ENCODE measurements at regions not wholly inside any gene's neighbourhood (a gene's known extent, or its start where the extent isn't known, plus 50 kb on each side); places are given as distances from the start of the nearest gene placed in this dataset.

GRCh38 chr13:73201626-73202025, 142.8 kb downstream of the KLF5 start:
- Histone ChIP-seq H3K4me1 (ENCODE audit: control insufficient read depth in 1 of 2, insufficient read depth in 2 of 2, low read length in 2 of 2) (no peaks in the 10 kb centered on the region), H3K9me3 (replicated peaks in 1 of 2; ENCODE audit: control insufficient read depth in 1 of 2, insufficient read depth in 1 of 2, low read length in 2 of 2) (no peaks in the 10 kb centered on the region), H3K36me3 (replicated peaks in 1 of 2; ENCODE audit: control insufficient read depth in 1 of 2, insufficient read depth in 2 of 2, low read length in 2 of 2) (no peaks in the 10 kb centered on the region), H3K27me3 (ENCODE audit: control insufficient read depth in 2 of 2, insufficient read depth in 2 of 2, low read length in 2 of 2) (no peaks in the 10 kb centered on the region), H3K9ac (ENCODE audit: insufficient read depth, low read length, poor library complexity, severe bottlenecking) (no peak overlapping the region), H3K4me2 (replicated peaks; ENCODE audit: extremely low read depth, low read length, poor library complexity, severe bottlenecking) (no peak overlapping the region), H4K20me1 (ENCODE audit: insufficient read depth, low read length) (no peaks in the 10 kb centered on the region), H3K4me3 (replicated peaks in 1 of 3; ENCODE audit: low read depth in 2 of 3, low read length in 3 of 3) (no peak overlapping the region), H2AFZ (ENCODE audit: insufficient read depth, low read depth, low read length, poor library complexity, severe bottlenecking) (no peak overlapping the region), H3K27ac (ENCODE audit: low read depth in 1 of 2, low read length in 2 of 2) (no peak overlapping the region), H3K79me2 (ENCODE audit: insufficient read depth, low read length) (no peaks in the 10 kb centered on the region)
- TF ChIP-seq CTCF (IDR thresholded peaks at IDR 0.05) = no peak
- Mint-ChIP-seq H3K36me3 (no peaks in the 10 kb centered on the region), H3K4me1 (no peaks in the 10 kb centered on the region), H3K27me3 (ENCODE audit: low read depth in 3 of 3) (peaks cover 0 to 3% (median 1%) of the 10 kb centered on the region in 3 donors), H3K9me3 (peaks cover 0 to 17% (median 4%) of the 10 kb centered on the region in 7 donors), H3K27ac (no peak overlapping the region), H3K4me3 (no peak overlapping the region)
- 100% methylated on average over 1 of the region's 2 CpGs for WGBS (ENCODE audit: insufficient coverage)
- intact Hi-C loops (cut with micrococcal nuclease) = no loop called here
- no peak for DNase-seq

GRCh38 chr13:73198991-73199411, 140.2 kb downstream of the KLF5 start:
- TF ChIP-seq CTCF (IDR thresholded peaks at IDR 0.05) = no peak
- intact Hi-C loops (cut with micrococcal nuclease) = no loop called here
- Histone ChIP-seq H4K20me1 (ENCODE audit: insufficient read depth, low read length) (no peaks in the 10 kb centered on the region), H3K4me3 (replicated peaks in 1 of 3; ENCODE audit: low read depth in 2 of 3, low read length in 3 of 3) (no peak overlapping the region), H3K4me2 (replicated peaks; ENCODE audit: extremely low read depth, low read length, poor library complexity, severe bottlenecking) (no peak overlapping the region), H3K36me3 (replicated peaks in 1 of 2; ENCODE audit: control insufficient read depth in 1 of 2, insufficient read depth in 2 of 2, low read length in 2 of 2) (no peaks in the 10 kb centered on the region), H2AFZ (ENCODE audit: insufficient read depth, low read depth, low read length, poor library complexity, severe bottlenecking) (no peak overlapping the region), H3K27ac (ENCODE audit: low read depth in 1 of 2, low read length in 2 of 2) (no peak overlapping the region), H3K9ac (ENCODE audit: insufficient read depth, low read length, poor library complexity, severe bottlenecking) (no peak overlapping the region), H3K9me3 (replicated peaks in 1 of 2; ENCODE audit: control insufficient read depth in 1 of 2, insufficient read depth in 1 of 2, low read length in 2 of 2) (no peaks in the 10 kb centered on the region), H3K79me2 (ENCODE audit: insufficient read depth, low read length) (no peaks in the 10 kb centered on the region), H3K4me1 (ENCODE audit: control insufficient read depth in 1 of 2, insufficient read depth in 2 of 2, low read length in 2 of 2) (no peaks in the 10 kb centered on the region), H3K27me3 (ENCODE audit: control insufficient read depth in 2 of 2, insufficient read depth in 2 of 2, low read length in 2 of 2) (no peaks in the 10 kb centered on the region)
- Mint-ChIP-seq H3K36me3 (no peaks in the 10 kb centered on the region), H3K27ac (no peak overlapping the region), H3K9me3 (peaks cover 0 to 14% (median 3%) of the 10 kb centered on the region in 7 donors), H3K4me1 (no peaks in the 10 kb centered on the region), H3K4me3 (no peak overlapping the region), H3K27me3 (ENCODE audit: low read depth in 3 of 3) (peaks cover 0 to 3% (median 2%) of the 10 kb centered on the region in 3 donors)
- WGBS (ENCODE audit: insufficient coverage) = 83% methylated on average over 2 of the region's 4 CpGs
- no peak for DNase-seq

All from CD14-positive monocyte (primary cell).